ENCODE measurements at regions not wholly inside any gene's neighbourhood (a gene's known extent, or its start where the extent isn't known, plus 50 kb on each side); places are given as distances from the start of the nearest gene placed in this dataset.

- no peaks in the 10 kb centered on the region for H3K9me3 ChIP-seq (replicated peaks in 1 of 3)
- DNase-seq, result no peak
- intact Hi-C loops (cut with DNase I), result no loop called here
- WGBS, 4 donors, result 66 to 91% (median 86%) methylated on average over 3 of the region's 3 CpGs
- TF ChIP-seq CTCF (IDR thresholded peaks at IDR 0.05), result no peak
- no peak for TF ChIP-seq POLR2A (IDR thresholded peaks at IDR 0.05)
- H3K4me3 ChIP-seq, result no peak overlapping the region
- H3K27ac ChIP-seq, result no peak overlapping the region
- no peaks in the 10 kb centered on the region for H3K27me3 ChIP-seq
- no peaks in the 10 kb centered on the region for H3K4me1 ChIP-seq (replicated peaks in 1 of 2)
- no peaks in the 10 kb centered on the region for H3K36me3 ChIP-seq (replicated peaks in 1 of 2)
These were observed 570.0 kb upstream of the ZNF608 start for GRCh38 chr5:125316391-125316790.

DNA sequence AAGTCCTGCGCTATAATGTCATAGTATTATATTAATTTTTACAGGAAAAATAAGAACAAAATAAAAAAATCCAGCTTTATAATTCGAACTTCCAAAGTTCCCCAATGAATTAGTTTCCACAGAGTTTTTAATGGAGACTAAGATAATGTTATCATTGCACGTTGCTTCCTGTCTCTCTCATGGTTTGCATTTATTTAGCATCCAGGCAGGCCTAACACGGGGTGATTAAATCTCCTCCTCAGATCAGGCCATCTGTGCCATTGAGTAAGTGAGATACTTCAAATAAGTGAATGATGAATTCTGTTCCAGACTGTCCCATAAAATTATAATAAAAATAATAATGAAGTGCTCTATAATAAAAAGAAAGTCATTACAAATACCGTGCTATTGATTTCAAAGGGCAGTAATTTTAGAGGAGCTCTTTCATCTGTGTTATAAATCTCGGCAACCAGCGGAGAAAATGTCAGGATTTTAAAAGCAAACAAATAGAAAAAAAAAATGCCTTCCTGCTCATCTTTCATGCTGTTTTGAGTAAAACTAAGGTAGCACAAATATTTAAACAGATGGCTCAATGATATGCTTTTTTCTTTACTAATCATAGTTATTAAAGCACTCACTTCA is 570.6 kb upstream of the ZNF608 start:
- Histone ChIP-seq H3K27me3 (no peaks in the 10 kb centered on the region), H3K27ac (no peak overlapping the region), H3K4me3 (no peak overlapping the region), H3K4me1 (replicated peaks in 1 of 2) (no peaks in the 10 kb centered on the region), H3K36me3 (replicated peaks in 1 of 2) (no peaks in the 10 kb centered on the region), H3K9me3 (replicated peaks in 1 of 3) (no peaks in the 10 kb centered on the region)
- intact Hi-C loops (cut with DNase I), result no loop called here
- WGBS, 4 donors, result 46 to 59% (median 51%) methylated on average over 7 of the region's 7 CpGs
- TF ChIP-seq CTCF (IDR thresholded peaks at IDR 0.05), result no peak
- TF ChIP-seq POLR2A (IDR thresholded peaks at IDR 0.05), result no peak
- DNase-seq, result no peak

GRCh38 chr5:125317536-125317995 is 571.1 kb upstream of the ZNF608 start:
- H3K4me3 ChIP-seq, result no peak overlapping the region
- WGBS, 4 donors, result 47 to 62% (median 53%) methylated on average over 5 of the region's 5 CpGs
- H3K9me3 ChIP-seq (replicated peaks in 1 of 3), result no peaks in the 10 kb centered on the region
- H3K27me3 ChIP-seq, result no peaks in the 10 kb centered on the region
- no peak for DNase-seq
- no peak overlapping the region for H3K27ac ChIP-seq
- H3K4me1 ChIP-seq (replicated peaks in 1 of 2), result no peaks in the 10 kb centered on the region
- intact Hi-C loops (cut with DNase I), result no loop called here
- TF ChIP-seq CTCF (IDR thresholded peaks at IDR 0.05) (no peak), POLR2A (IDR thresholded peaks at IDR 0.05) (no peak)
- no peaks in the 10 kb centered on the region for H3K36me3 ChIP-seq (replicated peaks in 1 of 2)

GRCh38 chr5:125321654-125322053 is 575.2 kb upstream of the ZNF608 start:
- WGBS, 4 donors, result 75 to 86% (median 81%) methylated on average over 1 of the region's 1 CpG
- TF ChIP-seq CTCF (IDR thresholded peaks at IDR 0.05) (no peak), POLR2A (IDR thresholded peaks at IDR 0.05) (no peak)
- H3K27me3 ChIP-seq, result no peaks in the 10 kb centered on the region
- DNase-seq, result no peak
- no peaks in the 10 kb centered on the region for H3K36me3 ChIP-seq (replicated peaks in 1 of 2)
- no peak overlapping the region for H3K27ac ChIP-seq
- H3K9me3 ChIP-seq (replicated peaks in 1 of 3), result no peaks in the 10 kb centered on the region
- intact Hi-C loops (cut with DNase I), result no loop called here
- peaks cover 4 to 14% of the 10 kb centered on the region in 2 donors for H3K4me1 ChIP-seq (replicated peaks in 1 of 2)
- H3K4me3 ChIP-seq, result no peak overlapping the region
